Ramos (cell line): ENCODE measurements at regions not wholly inside any gene's neighbourhood (a gene's known extent, or its start where the extent isn't known, plus 50 kb on each side); places are given as distances from the start of the nearest gene placed in this dataset.
"Not testable (repeated sequence)": the region's sequence is repeated elsewhere in the genome, so short reads cannot be mapped to it uniquely, and the experiment has no call there.

Experiments
- in situ Hi-C: fragments of 300-500 bp; cut with MboI; formaldehyde crosslinking; loops from one replicate; pipeline ENCODE4 v1.14.3; 2022; ENCODE audit warnings: low sequenced_read_pairs; ENCODE audit not compliant: unreplicated experiment

GRCh38 chr21:35982717-35983116 is 77.6 kb downstream of the SETD4 start:
- in situ Hi-C loops = no loop called here

GRCh38 chr21:35981514-35982070 is 78.7 kb downstream of the SETD4 start:
- in situ Hi-C loops = no loop called here

- in situ Hi-C loops = no loop called here
Observed at GRCh38 chr21:35980821-35981220, 79.5 kb downstream of the SETD4 start.

GRCh38 chr21:35977860-35978259 is 82.5 kb downstream of the SETD4 start:
- in situ Hi-C loops = not testable (repeated sequence)

GRCh38 chr21:35976929-35977328 is 83.4 kb downstream of the SETD4 start:
- in situ Hi-C loops = no loop called here

GRCh38 chr21:35976481-35976880 is 83.8 kb downstream of the SETD4 start:
- in situ Hi-C loops = no loop called here

GRCh38 chr21:35974775-35975174 is 85.6 kb downstream of the SETD4 start:
- in situ Hi-C loops = no loop called here

- in situ Hi-C loops = no loop called here
Observed at GRCh38 chr21:35971824-35972223, 88.5 kb downstream of the SETD4 start.

- in situ Hi-C loops = no loop called here
Observed at GRCh38 chr21:35969281-35969680, 91.0 kb downstream of the SETD4 start.

- in situ Hi-C loops = no loop called here
Observed at GRCh38 chr21:35968564-35968963, 91.8 kb downstream of the SETD4 start.

GRCh38 chr21:35965699-35966098 is 94.6 kb downstream of the SETD4 start:
- in situ Hi-C loops = no loop called here

GRCh38 chr21:35963920-35964451 is 96.3 kb downstream of the SETD4 start:
- in situ Hi-C loops = no loop called here

- in situ Hi-C loops = no loop called here
Observed at GRCh38 chr21:35962917-35963316, 97.4 kb downstream of the SETD4 start.

- in situ Hi-C loops = no loop called here
Observed at GRCh38 chr21:35954066-35954465, 106.3 kb downstream of the SETD4 start.

- in situ Hi-C loops = no loop called here
Observed at GRCh38 chr21:35953597-35953996, 106.7 kb downstream of the SETD4 start.

- in situ Hi-C loops = no loop called here
Observed at GRCh38 chr21:35952651-35953340, 107.5 kb downstream of the SETD4 start.

- in situ Hi-C loops = no loop called here
Observed at GRCh38 chr21:35948982-35949381, 111.3 kb downstream of the SETD4 start.

- in situ Hi-C loops = no loop called here
Observed at GRCh38 chr21:35945089-35945671, 115.1 kb downstream of the SETD4 start.

GRCh38 chr21:35943752-35944151 is 116.6 kb downstream of the SETD4 start:
- in situ Hi-C loops = no loop called here

GRCh38 chr21:35942211-35943144 is 117.8 kb downstream of the SETD4 start:
- in situ Hi-C loops = no loop called here
